ENCODE measurements at regions not wholly inside any gene's neighbourhood (a gene's known extent, or its start where the extent isn't known, plus 50 kb on each side); places are given as distances from the start of the nearest gene placed in this dataset.

- H4K20me1 ChIP-seq (ENCODE audit: insufficient read depth, low read length), result no peaks in the 10 kb centered on the region
- H3K4me2 ChIP-seq (ENCODE audit: low read length), result no peak overlapping the region
- no peaks in the 10 kb centered on the region for H3K27me3 ChIP-seq (ENCODE audit: low read depth, low read length)
- TF ChIP-seq CTCF (IDR thresholded peaks at IDR 0.05; ENCODE audit: low read depth, low read length) (no peak), EZH2phosphoT487 (IDR thresholded peaks at IDR 0.05; ENCODE audit: low read depth) (no peak)
- H3K79me2 ChIP-seq (ENCODE audit: low read length), result no peaks in the 10 kb centered on the region
- H3K36me3 ChIP-seq (replicated peaks; ENCODE audit: low read depth, low read length), result no peaks in the 10 kb centered on the region
- no peaks in the 10 kb centered on the region for H3K9me3 ChIP-seq (ENCODE audit: insufficient read depth, low read length)
- H2AFZ ChIP-seq (ENCODE audit: low read depth, low read length), result no peak overlapping the region
- no peaks in the 10 kb centered on the region for H3K4me1 ChIP-seq (ENCODE audit: low read length)
- no peak overlapping the region for H3K27ac ChIP-seq (ENCODE audit: low read length)
- no peak overlapping the region for H3K9ac ChIP-seq (ENCODE audit: low read length)
- no peak overlapping the region for H3K4me3 ChIP-seq (ENCODE audit: low read length)
Measured at GRCh38 chr13:67402546-67402945, 172.4 kb upstream of the PCDH9 start.

GRCh38 chr13:67395577-67395976 is 165.4 kb upstream of the PCDH9 start:
- H3K9me3 ChIP-seq (ENCODE audit: insufficient read depth, low read length), result no peaks in the 10 kb centered on the region
- H4K20me1 ChIP-seq (ENCODE audit: insufficient read depth, low read length), result no peaks in the 10 kb centered on the region
- no peak overlapping the region for H2AFZ ChIP-seq (ENCODE audit: low read depth, low read length)
- H3K79me2 ChIP-seq (ENCODE audit: low read length), result no peaks in the 10 kb centered on the region
- H3K4me1 ChIP-seq (ENCODE audit: low read length), result no peaks in the 10 kb centered on the region
- H3K4me2 ChIP-seq (ENCODE audit: low read length), result no peak overlapping the region
- no peak overlapping the region for H3K4me3 ChIP-seq (ENCODE audit: low read length)
- H3K9ac ChIP-seq (ENCODE audit: low read length), result no peak overlapping the region
- no peak overlapping the region for H3K27ac ChIP-seq (ENCODE audit: low read length)
- H3K27me3 ChIP-seq (ENCODE audit: low read depth, low read length), result no peaks in the 10 kb centered on the region
- no peak for TF ChIP-seq EZH2phosphoT487 (IDR thresholded peaks at IDR 0.05; ENCODE audit: low read depth)
- TF ChIP-seq CTCF (IDR thresholded peaks at IDR 0.05; ENCODE audit: low read depth, low read length), result no peak
- no peaks in the 10 kb centered on the region for H3K36me3 ChIP-seq (replicated peaks; ENCODE audit: low read depth, low read length)

- no peak overlapping the region for H3K4me3 ChIP-seq (ENCODE audit: low read length)
- H3K36me3 ChIP-seq (replicated peaks; ENCODE audit: low read depth, low read length), result no peaks in the 10 kb centered on the region
- no peaks in the 10 kb centered on the region for H3K79me2 ChIP-seq (ENCODE audit: low read length)
- H3K9ac ChIP-seq (ENCODE audit: low read length), result no peak overlapping the region
- H3K27me3 ChIP-seq (ENCODE audit: low read depth, low read length), result no peaks in the 10 kb centered on the region
- H2AFZ ChIP-seq (ENCODE audit: low read depth, low read length), result no peak overlapping the region
- no peak overlapping the region for H3K27ac ChIP-seq (ENCODE audit: low read length)
- no peak overlapping the region for H3K4me2 ChIP-seq (ENCODE audit: low read length)
- no peaks in the 10 kb centered on the region for H3K9me3 ChIP-seq (ENCODE audit: insufficient read depth, low read length)
- no peaks in the 10 kb centered on the region for H3K4me1 ChIP-seq (ENCODE audit: low read length)
- no peak for TF ChIP-seq EZH2phosphoT487 (IDR thresholded peaks at IDR 0.05; ENCODE audit: low read depth)
- TF ChIP-seq CTCF (IDR thresholded peaks at IDR 0.05; ENCODE audit: low read depth, low read length), result no peak
- H4K20me1 ChIP-seq (ENCODE audit: insufficient read depth, low read length), result no peaks in the 10 kb centered on the region
Measured at GRCh38 chr13:67392014-67392413, 161.9 kb upstream of the PCDH9 start.

- no peaks in the 10 kb centered on the region for H3K27me3 ChIP-seq (ENCODE audit: low read depth, low read length)
- H3K9ac ChIP-seq (ENCODE audit: low read length), result no peak overlapping the region
- no peak for TF ChIP-seq CTCF (IDR thresholded peaks at IDR 0.05; ENCODE audit: low read depth, low read length)
- no peaks in the 10 kb centered on the region for H3K79me2 ChIP-seq (ENCODE audit: low read length)
- H3K4me2 ChIP-seq (ENCODE audit: low read length), result no peak overlapping the region
- H3K4me3 ChIP-seq (ENCODE audit: low read length), result no peak overlapping the region
- no peaks in the 10 kb centered on the region for H3K4me1 ChIP-seq (ENCODE audit: low read length)
- no peaks in the 10 kb centered on the region for H3K9me3 ChIP-seq (ENCODE audit: insufficient read depth, low read length)
- no peaks in the 10 kb centered on the region for H4K20me1 ChIP-seq (ENCODE audit: insufficient read depth, low read length)
- no peak overlapping the region for H2AFZ ChIP-seq (ENCODE audit: low read depth, low read length)
- H3K36me3 ChIP-seq (replicated peaks; ENCODE audit: low read depth, low read length), result no peaks in the 10 kb centered on the region
- H3K27ac ChIP-seq (ENCODE audit: low read length), result no peak overlapping the region
Measured at GRCh38 chr13:67390462-67391086, 160.4 kb upstream of the PCDH9 start.
